GM13976 (cell line): ENCODE measurements at regions not wholly inside any gene's neighbourhood (a gene's known extent, or its start where the extent isn't known, plus 50 kb on each side); places are given as distances from the start of the nearest gene placed in this dataset.

Experiments used
- DNase-seq: peaks from one replicate; pipeline ENCODE4 v3.0.0; 2012; ENCODE audit warnings: low spot score
- CTCF ChIP-seq: IDR thresholded peaks from 2 replicates; pipeline ENCODE4 v1.5.1; 2012; ENCODE audit warnings: borderline replicate concordance, mild to moderate bottlenecking; ENCODE audit not compliant: insufficient read depth; ENCODE audit errors: extremely low read depth, missing control alignments, control extremely low read depth
- in situ Hi-C: fragments of 300-500 bp; cut with MboI; formaldehyde crosslinking; loops from one replicate; pipeline ENCODE4 v1.12.0; 2022; ENCODE audit warnings: low sequenced_read_pairs, mixed read lengths, inconsistent platforms; ENCODE audit not compliant: unreplicated experiment

DNA sequence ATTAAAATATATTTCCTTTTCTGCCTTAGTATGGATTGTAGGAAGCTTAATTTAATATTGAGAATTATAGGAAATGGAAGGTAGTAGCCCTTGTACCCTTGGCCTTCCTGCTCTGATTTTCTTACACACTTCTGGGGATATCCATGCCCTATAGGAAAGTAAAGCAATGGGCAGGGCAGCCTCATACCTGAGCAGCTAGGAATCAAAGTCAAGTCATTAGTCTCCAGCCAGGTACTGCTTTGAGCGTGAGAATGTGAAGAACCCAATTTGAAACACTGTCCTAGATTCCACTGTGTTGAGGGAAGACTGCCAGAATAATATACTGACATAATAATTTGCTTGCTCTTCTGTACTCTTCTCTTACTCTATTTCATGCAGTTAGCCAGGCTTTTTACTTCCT lies 51.0 kb upstream of the L3MBTL3 start:
- TF ChIP-seq CTCF, result no peak
- DNase-seq, result no peak
- in situ Hi-C loops, result no loop called here

- no peak for DNase-seq
- in situ Hi-C loops, result no loop called here
- TF ChIP-seq CTCF, result no peak
Observed at GRCh38 chr6:129966125-129966524, 52.3 kb upstream of the L3MBTL3 start.

- TF ChIP-seq CTCF, result no peak
- no peak for DNase-seq
- in situ Hi-C loops, result no loop called here
Observed at GRCh38 chr6:129965096-129965495, 53.3 kb upstream of the L3MBTL3 start.

- in situ Hi-C loops, result no loop called here
- no peak for DNase-seq
- TF ChIP-seq CTCF, result no peak
Observed at GRCh38 chr6:129959358-129959930, 58.9 kb upstream of the L3MBTL3 start.

GRCh38 chr6:129957941-129958898 lies 60.2 kb upstream of the L3MBTL3 start:
- in situ Hi-C loops, result no loop called here

GRCh38 chr6:129955584-129955983 lies 62.8 kb upstream of the L3MBTL3 start:
- no peak for TF ChIP-seq CTCF
- in situ Hi-C loops, result no loop called here
- DNase-seq, result no peak

More at GRCh38 chr6:129957941-129958898, 60.2 kb upstream of the L3MBTL3 start:
- DNase-seq, result no peak
- no peak for TF ChIP-seq CTCF
